Lower lobe of right lung (tissue), 2 donors: ENCODE measurements at regions not wholly inside any gene's neighbourhood (a gene's known extent, or its start where the extent isn't known, plus 50 kb on each side); places are given as distances from the start of the nearest gene placed in this dataset.
"Not testable (repeated sequence)": the region's sequence is repeated elsewhere in the genome, so short reads cannot be mapped to it uniquely, and the experiment has no call there.

Experiments used
- ATAC-seq, 2 donors: fragments of 200-7000 bp; cut with Tn5 transposase; one replicate each; pipeline ENCODE4 v1.9.1; 2020 to 2022; ENCODE audit warnings: mild to moderate bottlenecking in 2 of 2, moderate library complexity in 2 of 2
- DNase-seq: peaks from one replicate; pipeline ENCODE4 v3.0.0-alpha.2; 2020
- H3K27ac ChIP-seq: fragments of 200-600 bp; one replicate; pipeline ENCODE4 v1.8.0; 2022
- H3K27me3 ChIP-seq: fragments of 200-600 bp; one replicate; pipeline ENCODE4 v1.8.0; 2022; ENCODE audit warnings: low read depth
- H3K36me3 ChIP-seq: fragments of 200-600 bp; one replicate; pipeline ENCODE4 v1.8.0; 2022; ENCODE audit warnings: mild to moderate bottlenecking
- H3K4me1 ChIP-seq: fragments of 200-600 bp; one replicate; pipeline ENCODE4 v1.8.0; 2022
- H3K4me3 ChIP-seq: fragments of 200-600 bp; one replicate; pipeline ENCODE4 v1.8.0; 2022; ENCODE audit warnings: mild to moderate bottlenecking
- H3K9me3 ChIP-seq: fragments of 200-600 bp; one replicate; pipeline ENCODE4 v1.8.0; 2022
- intact Hi-C: fragments of 100-400 bp; cut with DNase I; formaldehyde crosslinking; loops from one replicate; pipeline ENCODE4 v1.11.0; 2022
- TF ChIP-seq, protein P1 (sequence below): fragments of 200-600 bp; IDR thresholded peaks from one replicate; pipeline ENCODE4 v1.8.0; 2022; ENCODE audit warnings: antibody characterized with exemption, mild to moderate bottlenecking
- donor health status: DM: no; HTN: yes; CAD: no; lungs with severe emphysema.

DNA sequence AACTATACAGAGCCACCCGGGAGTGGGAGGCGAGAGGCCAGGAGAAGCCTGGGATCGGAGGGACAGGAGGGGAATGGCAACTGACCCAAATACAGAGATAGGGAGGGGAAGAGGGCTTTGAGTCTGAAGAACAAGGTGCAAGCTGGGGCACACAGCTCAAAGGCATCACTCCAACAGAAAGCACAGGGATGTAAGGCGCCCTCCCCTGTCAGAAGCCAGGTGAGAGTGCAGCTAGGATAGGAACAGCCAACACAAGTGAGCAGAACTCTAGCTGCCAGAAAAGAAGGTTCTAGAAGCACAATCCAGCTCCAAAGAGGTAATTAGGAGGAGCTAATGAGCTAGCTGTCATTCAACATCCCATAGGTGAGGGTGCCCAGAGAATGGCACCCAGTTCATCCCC is 232.2 kb downstream of the DHX15 start:
- Histone ChIP-seq H3K27ac (no peak overlapping the region), H3K27me3 (no peaks in the 10 kb centered on the region), H3K4me3 (no peak overlapping the region), H3K4me1 (no peaks in the 10 kb centered on the region), H3K9me3 (no peaks in the 10 kb centered on the region), H3K36me3 (no peaks in the 10 kb centered on the region)
- TF ChIP-seq, protein P1, sequence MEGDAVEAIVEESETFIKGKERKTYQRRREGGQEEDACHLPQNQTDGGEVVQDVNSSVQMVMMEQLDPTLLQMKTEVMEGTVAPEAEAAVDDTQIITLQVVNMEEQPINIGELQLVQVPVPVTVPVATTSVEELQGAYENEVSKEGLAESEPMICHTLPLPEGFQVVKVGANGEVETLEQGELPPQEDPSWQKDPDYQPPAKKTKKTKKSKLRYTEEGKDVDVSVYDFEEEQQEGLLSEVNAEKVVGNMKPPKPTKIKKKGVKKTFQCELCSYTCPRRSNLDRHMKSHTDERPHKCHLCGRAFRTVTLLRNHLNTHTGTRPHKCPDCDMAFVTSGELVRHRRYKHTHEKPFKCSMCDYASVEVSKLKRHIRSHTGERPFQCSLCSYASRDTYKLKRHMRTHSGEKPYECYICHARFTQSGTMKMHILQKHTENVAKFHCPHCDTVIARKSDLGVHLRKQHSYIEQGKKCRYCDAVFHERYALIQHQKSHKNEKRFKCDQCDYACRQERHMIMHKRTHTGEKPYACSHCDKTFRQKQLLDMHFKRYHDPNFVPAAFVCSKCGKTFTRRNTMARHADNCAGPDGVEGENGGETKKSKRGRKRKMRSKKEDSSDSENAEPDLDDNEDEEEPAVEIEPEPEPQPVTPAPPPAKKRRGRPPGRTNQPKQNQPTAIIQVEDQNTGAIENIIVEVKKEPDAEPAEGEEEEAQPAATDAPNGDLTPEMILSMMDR = no peak
- ATAC-seq (no peak), DNase-seq (no peak)
- intact Hi-C loops = no loop called here

DNA sequence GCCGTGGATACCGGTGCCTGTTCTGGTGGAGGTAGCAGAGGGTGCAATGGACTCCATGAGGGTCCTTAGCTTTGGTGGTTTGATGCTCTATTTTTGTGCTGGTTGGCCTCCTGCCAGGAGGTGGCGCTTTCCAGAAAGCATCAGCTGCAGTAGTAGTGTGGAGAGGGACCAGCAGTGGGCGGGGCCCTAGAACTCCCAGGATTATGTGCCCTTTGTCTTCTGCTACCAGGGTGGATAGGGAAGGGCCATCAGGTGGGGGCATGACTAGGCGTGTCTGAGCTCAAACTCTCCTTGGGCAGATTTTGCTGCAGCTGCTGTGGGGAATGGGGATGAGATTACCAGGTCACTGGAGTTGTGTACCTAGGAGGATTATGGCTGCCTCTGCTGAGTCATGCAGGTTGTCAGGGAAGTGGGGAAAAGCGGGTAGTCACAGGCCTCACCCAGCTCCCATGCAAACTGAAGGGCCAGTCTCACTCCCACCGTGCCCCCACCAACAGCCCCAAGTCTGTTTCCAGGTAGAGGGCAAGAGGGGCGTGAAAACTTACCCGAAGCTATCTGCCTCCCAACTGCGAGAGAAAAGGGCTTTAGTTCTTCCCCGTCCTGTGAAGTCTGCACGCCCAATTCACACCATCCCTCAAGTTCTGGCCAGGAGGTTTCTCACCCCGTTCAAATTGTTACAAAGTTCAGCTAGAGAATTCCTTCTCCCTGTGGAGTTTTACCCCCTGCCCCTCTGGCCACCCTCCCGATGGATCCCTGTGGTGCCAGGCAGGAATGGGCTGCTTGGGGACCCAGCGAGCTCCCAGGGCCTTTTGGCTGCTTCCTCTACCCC is 235.0 kb downstream of the DHX15 start:
- DNase-seq, H3K4me3 ChIP-seq, ATAC-seq, H3K36me3 ChIP-seq, H3K27me3 ChIP-seq, H3K27ac ChIP-seq, intact Hi-C loops, H3K4me1 ChIP-seq, H3K9me3 ChIP-seq: not testable (repeated sequence)

DNA sequence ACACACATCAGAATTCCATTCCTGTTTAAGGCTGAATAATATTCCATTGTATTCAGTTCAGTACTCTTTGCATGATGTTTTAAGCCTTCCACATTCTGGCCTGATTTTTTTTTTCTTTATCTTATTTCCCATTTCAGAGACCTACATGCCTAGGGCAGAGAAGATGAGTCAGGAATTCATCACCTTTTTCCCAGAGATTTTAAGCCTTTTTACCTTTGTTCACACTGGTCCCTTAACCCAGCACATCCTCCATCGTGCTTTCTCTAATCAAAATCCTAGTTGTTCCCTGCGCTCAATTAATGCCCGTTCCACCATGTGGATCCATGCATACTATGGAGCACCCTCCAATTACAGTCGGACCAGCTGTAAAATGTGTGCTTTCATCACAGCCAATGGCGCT is 245.1 kb downstream of the DHX15 start:
- no peaks in the 10 kb centered on the region for H3K4me1 ChIP-seq
- no peaks in the 10 kb centered on the region for H3K9me3 ChIP-seq
- H3K27ac ChIP-seq = no peak overlapping the region
- TF ChIP-seq, protein P1 = no peak
- intact Hi-C loops = no loop called here
- no peaks in the 10 kb centered on the region for H3K27me3 ChIP-seq
- ATAC-seq = no peak
- H3K36me3 ChIP-seq = no peaks in the 10 kb centered on the region
- DNase-seq = no peak
- H3K4me3 ChIP-seq = no peak overlapping the region

DNA sequence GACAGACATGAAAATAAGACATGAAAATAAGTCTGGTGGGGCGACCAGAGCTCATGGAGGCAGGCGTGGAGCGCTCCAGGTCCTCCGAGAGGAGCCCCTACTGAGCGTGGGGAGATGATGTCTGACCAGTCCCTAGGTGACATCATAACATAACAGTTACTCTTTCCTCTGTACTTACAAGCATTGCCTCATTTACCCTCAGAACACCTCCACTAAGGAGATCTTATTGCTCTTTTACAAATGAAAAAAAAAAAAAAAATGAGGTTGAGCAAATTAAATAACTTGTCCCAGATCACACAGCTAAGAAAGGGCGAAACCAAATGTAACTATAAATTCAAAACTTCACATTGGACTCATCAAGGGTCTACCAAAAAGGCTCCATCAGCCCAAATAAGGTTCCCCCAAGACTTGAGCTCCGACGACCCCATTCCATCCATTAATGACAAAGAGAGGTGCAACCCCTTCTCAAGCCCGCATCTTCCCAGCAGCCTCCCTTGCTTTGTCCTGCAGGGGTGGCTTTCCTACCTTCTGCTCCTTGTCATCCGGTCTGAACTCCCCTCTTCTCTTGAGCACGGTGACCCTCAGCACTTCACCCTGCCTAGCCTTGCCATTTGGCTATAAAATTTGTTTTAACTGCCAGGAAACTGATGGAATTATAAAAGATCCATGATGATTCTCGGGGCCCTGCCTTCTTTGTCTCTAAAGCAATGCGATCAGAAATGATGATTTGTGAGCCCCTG is 246.7 kb downstream of the DHX15 start:
- no peaks in the 10 kb centered on the region for H3K4me1 ChIP-seq
- no peak for DNase-seq
- no peaks in the 10 kb centered on the region for H3K36me3 ChIP-seq
- no peak for ATAC-seq
- intact Hi-C loops = no loop called here
- H3K4me3 ChIP-seq = no peak overlapping the region
- TF ChIP-seq, protein P1 = no peak
- H3K27me3 ChIP-seq = no peaks in the 10 kb centered on the region
- no peaks in the 10 kb centered on the region for H3K9me3 ChIP-seq
- H3K27ac ChIP-seq = no peak overlapping the region

DNA sequence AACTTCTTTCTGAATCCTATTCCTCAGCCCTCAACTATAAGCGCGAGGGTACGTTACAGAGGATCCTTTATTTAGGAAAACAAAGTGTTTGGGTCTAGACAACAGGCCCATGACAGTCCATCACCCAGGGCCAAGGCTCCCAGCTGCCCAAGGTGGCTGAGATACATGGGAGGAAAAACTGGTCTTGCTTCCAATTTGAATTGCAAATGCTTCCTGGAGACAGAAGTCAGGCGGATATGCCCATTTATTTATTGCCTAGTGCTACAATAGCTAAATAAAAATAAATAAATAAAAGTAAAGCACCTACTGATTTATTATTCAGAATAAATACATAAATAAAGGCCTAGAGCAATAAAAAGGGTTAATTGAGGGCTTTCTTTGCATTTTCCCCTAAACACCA is 248.7 kb downstream of the DHX15 start:
- no peak for DNase-seq
- intact Hi-C loops = no loop called here

More for the DNA sequence above, 248.7 kb downstream of the DHX15 start:
- H3K4me1 ChIP-seq = no peaks in the 10 kb centered on the region
- ATAC-seq = no peak
- no peaks in the 10 kb centered on the region for H3K9me3 ChIP-seq
- TF ChIP-seq, protein P1 = no peak
- no peaks in the 10 kb centered on the region for H3K36me3 ChIP-seq
- H3K27me3 ChIP-seq = no peaks in the 10 kb centered on the region
- H3K4me3 ChIP-seq = no peak overlapping the region
- no peak overlapping the region for H3K27ac ChIP-seq
